HepG2 (cell line): ENCODE measurements at regions not wholly inside any gene's neighbourhood (a gene's known extent, or its start where the extent isn't known, plus 50 kb on each side); places are given as distances from the start of the nearest gene placed in this dataset.

Experiments
- ATAC-seq: fragments of 200-7000 bp; cut with Tn5 transposase; 3 replicates; pipeline ENCODE4 v1.9.1; 2020; ENCODE audit warnings: mild to moderate bottlenecking, moderate library complexity
- BruUV-seq: library from RNA; stranded (reverse); fragments of 400-500 nt; replicated peaks from 2 replicates; lab custom pipeline; 2021; lab: Mats Ljungman, UMichigan
- CTCF ChIA-PET: fragments of 300-600 bp; formaldehyde crosslinking; extraction: SDS; loops from one replicate; lab custom pipeline; 2021; ENCODE audit warnings: low total read pairs, inconsistent platforms, low intra/inter-chr PET ratio; lab: Yijun Ruan, JAX
- POLR2A ChIA-PET: fragments of 350-600 bp; sonication (Branson Sonifier 250); formaldehyde crosslinking; loops from one replicate; lab custom pipeline; 2020; ENCODE audit warnings: antibody characterized with exemption, inconsistent platforms; lab: Yijun Ruan, JAX
- DNase-seq: peaks from one replicate; pipeline ENCODE4 v3.0.0-alpha.2; 2015; ENCODE audit warnings: low spot score
- FAIRE-seq: peaks from 3 replicates; lab custom pipeline; 2011; peaks lifted over from hg19 to GRCh38; lab: Jason Lieb, UNC
- H2AFZ ChIP-seq: one replicate; pipeline ENCODE4 v1.6.1; 2011; ENCODE audit warnings: low read length, inconsistent platforms
- H3K27ac ChIP-seq: fragments of 300-600 bp; 3 replicates; pipeline ENCODE4 v1.8.0; 2011; ENCODE audit warnings: mixed run types, mild to moderate bottlenecking, mixed read lengths, low read length, inconsistent platforms; ENCODE audit not compliant: insufficient read depth; ENCODE audit errors: extremely low read length
- H3K27me3 ChIP-seq, 2 experiments: fragments of 200-600 bp in 1 of 2; 2 replicates in 1 of 2; 3 replicates in 1 of 2; pipeline versions ENCODE4 v1.6.0 to v1.8.0; 2011; ENCODE audit warnings: low read length in 2 of 2, mild to moderate bottlenecking in 2 of 2, moderate library complexity in 2 of 2, inconsistent platforms in 1 of 2; ENCODE audit not compliant: insufficient read depth in 2 of 2, control insufficient read depth in 1 of 2
- H3K36me3 ChIP-seq, 2 experiments: fragments of 200-600 bp in 1 of 2; replicated peaks in 1 of 2; 2 replicates in 1 of 2; 3 replicates in 1 of 2; pipeline versions ENCODE4 v1.5.1 to v1.8.0; 2011; ENCODE audit warnings: low read length in 2 of 2, inconsistent platforms in 1 of 2; ENCODE audit not compliant: insufficient read depth in 2 of 2, control insufficient read depth in 1 of 2
- H3K4me1 ChIP-seq: 2 replicates; pipeline ENCODE4 v1.5.1; 2012; ENCODE audit warnings: low read length, inconsistent platforms; ENCODE audit not compliant: insufficient read depth
- H3K4me2 ChIP-seq: 2 replicates; pipeline ENCODE4 v1.6.0; 2011; ENCODE audit warnings: low read depth, low read length, inconsistent platforms
- H3K4me3 ChIP-seq, 3 experiments: fragments of 200-600 bp in 1 of 3; sonication (generic), shearing (Covaris generic) in 1 of 3; replicated peaks in 1 of 3; 2 replicates each; pipeline ENCODE4 v1.5.1; 2011 to 2016; ENCODE audit warnings: low read length in 3 of 3, inconsistent platforms in 2 of 3, low read depth in 2 of 3, mild to moderate bottlenecking in 2 of 3, control low read depth in 1 of 3, mixed read lengths in 1 of 3; ENCODE audit not compliant: insufficient read depth in 1 of 3
- H3K79me2 ChIP-seq: one replicate; pipeline ENCODE4 v1.6.1; 2011; ENCODE audit warnings: low read length, inconsistent platforms; ENCODE audit not compliant: insufficient read depth
- H3K9ac ChIP-seq: 2 replicates; pipeline ENCODE4 v1.6.0; 2011; ENCODE audit warnings: mild to moderate bottlenecking, low read depth, low read length, inconsistent platforms; ENCODE audit not compliant: insufficient read depth
- H3K9me3 ChIP-seq: 2 replicates; pipeline ENCODE4 v1.5.1; 2012; ENCODE audit warnings: mild to moderate bottlenecking, low read length
- H4K20me1 ChIP-seq: 2 replicates; pipeline ENCODE4 v1.6.0; 2011; ENCODE audit warnings: inconsistent platforms, mild to moderate bottlenecking, low read length, moderate library complexity; ENCODE audit not compliant: insufficient read depth
- ATF2 ChIP-seq: sonication (generic); formaldehyde crosslinking; IDR thresholded peaks from 2 replicates; pipeline ENCODE4 v1.4.0; 2020; ENCODE audit warnings: missing genetic modification reagents
- ELF4 ChIP-seq: sonication (generic); formaldehyde crosslinking; IDR thresholded peaks from 2 replicates; pipeline ENCODE4 v1.5.0; 2020; ENCODE audit warnings: missing genetic modification reagents, mild to moderate bottlenecking, moderate library complexity, borderline replicate concordance
- EZH2 ChIP-seq: conservative IDR thresholded peaks from 2 replicates; pipeline ENCODE4 v1.6.1; 2012; ENCODE audit warnings: mild to moderate bottlenecking, low read depth, low read length, moderate library complexity
- GFI1 ChIP-seq: sonication (generic); formaldehyde crosslinking; IDR thresholded peaks from 2 replicates; pipeline ENCODE4 v1.5.0; 2020; ENCODE audit warnings: missing genetic modification reagents, mild to moderate bottlenecking, borderline replicate concordance
- HNRNPL ChIP-seq: fragments of 200-400 bp; formaldehyde crosslinking; IDR thresholded peaks from 2 replicates; pipeline ENCODE4 v1.6.1; 2017; ENCODE audit warnings: mild to moderate bottlenecking, low read depth, low read length
- ISX ChIP-seq: sonication (generic); formaldehyde crosslinking; conservative IDR thresholded peaks from 2 replicates; pipeline ENCODE4 v1.5.0; 2020; ENCODE audit warnings: missing genetic modification reagents
- MBD4 ChIP-seq: IDR thresholded peaks from 2 replicates; pipeline ENCODE4 v1.6.1; 2012; ENCODE audit warnings: low read length, inconsistent platforms, borderline replicate concordance
- MED8 ChIP-seq: sonication (generic); formaldehyde crosslinking; IDR thresholded peaks from 2 replicates; pipeline ENCODE4 v1.8.1; 2023; ENCODE audit warnings: mild to moderate bottlenecking, missing genetic modification reagents; ENCODE audit not compliant: insufficient replicate concordance
- MLLT10 ChIP-seq: sonication (generic); formaldehyde crosslinking; IDR thresholded peaks from 2 replicates; pipeline ENCODE4 v1.4.0; 2020; ENCODE audit warnings: missing genetic modification reagents
- MXD4 ChIP-seq: IDR thresholded peaks from 2 replicates; pipeline ENCODE4 v1.6.1; 2016; ENCODE audit warnings: mild to moderate bottlenecking, missing biosample characterization, missing genetic modification reagents
- NCOR1 ChIP-seq: fragments of 200-600 bp; sonication (generic); IDR thresholded peaks from 2 replicates; pipeline ENCODE4 v1.7.0; 2017; ENCODE audit warnings: antibody characterized with exemption, low read length, borderline replicate concordance
- SAP130 ChIP-seq: IDR thresholded peaks from 2 replicates; pipeline ENCODE4 v1.6.1; 2016; ENCODE audit warnings: low read depth
- SKIL ChIP-seq: sonication (generic); formaldehyde crosslinking; IDR thresholded peaks from 2 replicates; pipeline ENCODE4 v1.8.0; 2022; ENCODE audit warnings: missing genetic modification reagents, mild to moderate bottlenecking, moderate library complexity, borderline replicate concordance
- ZHX1 ChIP-seq: sonication (generic); formaldehyde crosslinking; IDR thresholded peaks from 2 replicates; pipeline ENCODE4 v1.8.1; 2022; ENCODE audit warnings: low read depth, mild to moderate bottlenecking, missing genetic modification reagents
- ZNF331 ChIP-seq: sonication (generic); formaldehyde crosslinking; IDR thresholded peaks from 2 replicates; pipeline ENCODE4 v1.4.0; 2020; ENCODE audit warnings: missing genetic modification reagents
- ZNF569 ChIP-seq: sonication (generic); formaldehyde crosslinking; IDR thresholded peaks from 2 replicates; pipeline ENCODE4 v1.5.0; 2020; ENCODE audit warnings: mild to moderate bottlenecking, missing genetic modification reagents, moderate library complexity, borderline replicate concordance
- ZNF777 ChIP-seq: sonication (generic); formaldehyde crosslinking; IDR thresholded peaks from 2 replicates; pipeline ENCODE4 v1.4.0; 2020; ENCODE audit warnings: missing genetic modification reagents
- in situ Hi-C: cut with HindIII; loops from 2 replicates; pipeline ENCODE4 v1.10.0; 2017; ENCODE audit warnings: low pct_unique_long_range_greater_than_20kb; ENCODE audit not compliant: extremely low pct_ligation_motif_present
- intact Hi-C: fragments of 100-400 bp; cut with micrococcal nuclease; formaldehyde crosslinking; loops from one replicate; pipeline ENCODE4 v1.10.0; 2022; ENCODE audit not compliant: unreplicated experiment

- no peak overlapping the region for H3K4me2 ChIP-seq
- no peak for ATAC-seq
- no TSS peak for BruUV-seq
- H3K9ac ChIP-seq, result no peak overlapping the region
- no peaks in the 10 kb centered on the region for H3K27me3 ChIP-seq
- no peak for FAIRE-seq
- H3K36me3 ChIP-seq, result no peaks in the 10 kb centered on the region
- in situ Hi-C loops, result no loop called here
- CTCF ChIA-PET, result no interaction called here
- H4K20me1 ChIP-seq, result no peaks in the 10 kb centered on the region
- no peak overlapping the region for H3K4me3 ChIP-seq
- no peak overlapping the region for H3K27ac ChIP-seq
- H3K9me3 ChIP-seq, result no peaks in the 10 kb centered on the region
- H3K4me1 ChIP-seq, result no peaks in the 10 kb centered on the region
- POLR2A ChIA-PET, result no interaction called here
- no peak for DNase-seq
- intact Hi-C loops, result no loop called here
- no peaks in the 10 kb centered on the region for H3K79me2 ChIP-seq
- TF ChIP-seq MED8 (CRISPR knock-in tag) (no peak), ELF4 (no peak), HNRNPL (no peak), SAP130 (CRISPR knock-in tag) (no peak), SKIL (CRISPR knock-in tag) (no peak), GFI1 (CRISPR knock-in tag) (no peak), ZHX1 (no peak), ATF2 (CRISPR knock-in tag) (no peak), MBD4 (no peak), MXD4 (CRISPR knock-in tag) (no peak), NCOR1 (no peak), ISX (CRISPR knock-in tag) (no peak), ZNF331 (no peak), ZNF777 (CRISPR knock-in tag) (no peak), ZNF569 (CRISPR knock-in tag) (no peak), EZH2 (no peak), MLLT10 (CRISPR knock-in tag) (no peak)
- H2AFZ ChIP-seq, result no peak overlapping the region
These were observed 63.5 kb downstream of the CAVIN2 start for GRCh38 chr2:191783416-191783815.
